SK-N-SH (cell line): ENCODE measurements at regions not wholly inside any gene's neighbourhood (a gene's known extent, or its start where the extent isn't known, plus 50 kb on each side); places are given as distances from the start of the nearest gene placed in this dataset.

Experiments
- CTCF ChIP-seq: fragments of 200-600 bp; sonication (generic); IDR thresholded peaks from 2 replicates; pipeline ENCODE4 v1.6.1; 2017; ENCODE audit warnings: antibody characterized with exemption, mild to moderate bottlenecking, moderate library complexity
- ELF1 ChIP-seq: IDR thresholded peaks from 2 replicates; pipeline ENCODE4 v1.4.0; 2012
- EP300 ChIP-seq, 2 experiments: IDR thresholded peaks; 2 replicates each; pipeline versions ENCODE4 v1.4.0 to v1.6.1; 2012; ENCODE audit warnings: borderline replicate concordance in 1 of 2, low read depth in 1 of 2, low read length in 1 of 2
- EZH2phosphoT487 ChIP-seq: fragments of 200-600 bp; sonication (generic); IDR thresholded peaks from 2 replicates; pipeline ENCODE4 v1.6.1; 2017; ENCODE audit warnings: low read depth, mixed run types, mild to moderate bottlenecking, antibody characterized with exemption, moderate library complexity, borderline replicate concordance
- GABPA ChIP-seq: IDR thresholded peaks from 2 replicates; pipeline ENCODE4 v1.4.0; 2012; ENCODE audit warnings: low read depth, mild to moderate bottlenecking
- JUND ChIP-seq: IDR thresholded peaks from 2 replicates; pipeline ENCODE4 v1.4.0; 2012
- POLR2AphosphoS5 ChIP-seq: IDR thresholded peaks from 2 replicates; pipeline ENCODE4 v1.6.1; 2012; ENCODE audit warnings: low read depth, low read length
- RAD21 ChIP-seq: IDR thresholded peaks from 2 replicates; pipeline ENCODE4 v1.6.1; 2012; ENCODE audit warnings: mild to moderate bottlenecking, low read length
- RFX5 ChIP-seq: IDR thresholded peaks from 2 replicates; pipeline ENCODE4 v1.6.1; 2012; ENCODE audit warnings: mild to moderate bottlenecking, improper control_type of control experiment, low read length
- TAF1 ChIP-seq: IDR thresholded peaks from 2 replicates; pipeline ENCODE4 v1.6.1; 2012; ENCODE audit warnings: low read depth, mild to moderate bottlenecking, low read length, moderate library complexity, borderline replicate concordance
- TCF12 ChIP-seq: IDR thresholded peaks from 2 replicates; pipeline ENCODE4 v1.4.0; 2012
- YY1 ChIP-seq: IDR thresholded peaks from 2 replicates; pipeline ENCODE4 v1.4.0; 2012; ENCODE audit warnings: low read depth, mild to moderate bottlenecking
- TF ChIP-seq, protein P1 (sequence below): fragments of 150-350 bp; IDR thresholded peaks from 2 replicates; pipeline ENCODE4 v1.6.1; 2017; ENCODE audit warnings: antibody characterized with exemption, low read length, low read depth, borderline replicate concordance
- TF ChIP-seq, protein P2 (sequence below): fragments of 150-350 bp; IDR thresholded peaks from 2 replicates; pipeline ENCODE4 v1.6.1; 2016; ENCODE audit warnings: mild to moderate bottlenecking, low read depth, low read length

- TF ChIP-seq CTCF (no peak), RAD21 (no peak), EZH2phosphoT487 (no peak), RFX5 (no peak), EP300 (IDR thresholded peaks at IDR 0.05; ENCODE audit: borderline replicate concordance in 1 of 2, low read depth in 1 of 2, low read length in 1 of 2) (no peak), POLR2AphosphoS5 (no peak), TAF1 (no peak), JUND (no peak), ELF1 (no peak), GABPA (no peak), YY1 (no peak), TCF12 (no peak)
- TF ChIP-seq, protein P1, sequence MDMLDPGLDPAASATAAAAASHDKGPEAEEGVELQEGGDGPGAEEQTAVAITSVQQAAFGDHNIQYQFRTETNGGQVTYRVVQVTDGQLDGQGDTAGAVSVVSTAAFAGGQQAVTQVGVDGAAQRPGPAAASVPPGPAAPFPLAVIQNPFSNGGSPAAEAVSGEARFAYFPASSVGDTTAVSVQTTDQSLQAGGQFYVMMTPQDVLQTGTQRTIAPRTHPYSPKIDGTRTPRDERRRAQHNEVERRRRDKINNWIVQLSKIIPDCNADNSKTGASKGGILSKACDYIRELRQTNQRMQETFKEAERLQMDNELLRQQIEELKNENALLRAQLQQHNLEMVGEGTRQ: no peak
- TF ChIP-seq, protein P2, sequence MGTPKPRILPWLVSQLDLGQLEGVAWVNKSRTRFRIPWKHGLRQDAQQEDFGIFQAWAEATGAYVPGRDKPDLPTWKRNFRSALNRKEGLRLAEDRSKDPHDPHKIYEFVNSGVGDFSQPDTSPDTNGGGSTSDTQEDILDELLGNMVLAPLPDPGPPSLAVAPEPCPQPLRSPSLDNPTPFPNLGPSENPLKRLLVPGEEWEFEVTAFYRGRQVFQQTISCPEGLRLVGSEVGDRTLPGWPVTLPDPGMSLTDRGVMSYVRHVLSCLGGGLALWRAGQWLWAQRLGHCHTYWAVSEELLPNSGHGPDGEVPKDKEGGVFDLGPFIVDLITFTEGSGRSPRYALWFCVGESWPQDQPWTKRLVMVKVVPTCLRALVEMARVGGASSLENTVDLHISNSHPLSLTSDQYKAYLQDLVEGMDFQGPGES: no peak
Observed at GRCh38 chr22:49328630-49329405, 498.9 kb downstream of the BRD1 start.
